HFFc6 (cell line): ENCODE measurements at regions not wholly inside any gene's neighbourhood (a gene's known extent, or its start where the extent isn't known, plus 50 kb on each side); places are given as distances from the start of the nearest gene placed in this dataset.
A peak's percentile ranks its signal among the peaks of the same experiment; 100 is the strongest.
"Not testable (repeated sequence)": the region's sequence is repeated elsewhere in the genome, so short reads cannot be mapped to it uniquely, and the experiment has no call there.

ENCODE experiments used
- DNase-seq: peaks from one replicate; pipeline ENCODE4 v3.0.0-alpha.2; 2018
- H3K27ac Mint-ChIP-seq: 2 replicates; pipeline ENCODE4 v1.8.0; 2020; ENCODE audit warnings: mild to moderate bottlenecking, mixed read lengths
- H3K27me3 Mint-ChIP-seq: 2 replicates; pipeline ENCODE4 v1.8.0; 2021; ENCODE audit warnings: mild to moderate bottlenecking, moderate library complexity, mixed read lengths; ENCODE audit not compliant: insufficient read depth
- H3K36me3 Mint-ChIP-seq: 2 replicates; pipeline ENCODE4 v1.8.0; 2021; ENCODE audit warnings: low read depth, mixed read lengths
- H3K4me1 Mint-ChIP-seq: 2 replicates; pipeline ENCODE4 v1.8.0; 2020; ENCODE audit warnings: low read depth, mixed read lengths
- H3K4me3 Mint-ChIP-seq: 2 replicates; pipeline ENCODE4 v1.8.0; 2020; ENCODE audit warnings: mild to moderate bottlenecking, moderate library complexity, mixed read lengths
- H3K9me3 Mint-ChIP-seq: 2 replicates; pipeline ENCODE4 v1.8.0; 2020; ENCODE audit warnings: mild to moderate bottlenecking, mixed read lengths
- TF ChIP-seq, protein P1 (sequence below): fragments of 200-600 bp; sonication (generic); IDR thresholded peaks from 2 replicates; pipeline ENCODE4 v1.5.0; 2021; ENCODE audit warnings: antibody characterized with exemption, mild to moderate bottlenecking

DNA sequence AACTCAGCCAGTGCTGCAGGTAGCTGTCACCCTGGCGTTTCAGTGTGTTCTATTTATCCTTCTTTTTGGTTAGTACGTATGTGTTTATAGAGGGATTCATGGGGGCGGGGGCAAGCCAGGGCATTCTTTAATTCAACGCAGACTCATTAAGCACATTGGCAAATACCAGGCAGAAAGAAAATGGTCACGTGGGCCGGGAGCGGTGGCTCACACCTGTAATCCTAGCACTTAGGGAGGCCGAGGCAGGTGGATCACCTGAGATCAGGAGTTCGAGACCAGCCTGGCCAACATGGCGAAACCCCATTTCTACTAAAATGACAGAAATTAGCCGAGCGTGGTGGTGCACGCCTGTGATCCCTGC lies 69.1 kb downstream of the HAPSTR1 start:
- peaks cover 4% of the 10 kb centered on the region for H3K27me3 Mint-ChIP-seq
- TF ChIP-seq, protein P1, sequence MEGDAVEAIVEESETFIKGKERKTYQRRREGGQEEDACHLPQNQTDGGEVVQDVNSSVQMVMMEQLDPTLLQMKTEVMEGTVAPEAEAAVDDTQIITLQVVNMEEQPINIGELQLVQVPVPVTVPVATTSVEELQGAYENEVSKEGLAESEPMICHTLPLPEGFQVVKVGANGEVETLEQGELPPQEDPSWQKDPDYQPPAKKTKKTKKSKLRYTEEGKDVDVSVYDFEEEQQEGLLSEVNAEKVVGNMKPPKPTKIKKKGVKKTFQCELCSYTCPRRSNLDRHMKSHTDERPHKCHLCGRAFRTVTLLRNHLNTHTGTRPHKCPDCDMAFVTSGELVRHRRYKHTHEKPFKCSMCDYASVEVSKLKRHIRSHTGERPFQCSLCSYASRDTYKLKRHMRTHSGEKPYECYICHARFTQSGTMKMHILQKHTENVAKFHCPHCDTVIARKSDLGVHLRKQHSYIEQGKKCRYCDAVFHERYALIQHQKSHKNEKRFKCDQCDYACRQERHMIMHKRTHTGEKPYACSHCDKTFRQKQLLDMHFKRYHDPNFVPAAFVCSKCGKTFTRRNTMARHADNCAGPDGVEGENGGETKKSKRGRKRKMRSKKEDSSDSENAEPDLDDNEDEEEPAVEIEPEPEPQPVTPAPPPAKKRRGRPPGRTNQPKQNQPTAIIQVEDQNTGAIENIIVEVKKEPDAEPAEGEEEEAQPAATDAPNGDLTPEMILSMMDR, result no peak
- H3K4me3 Mint-ChIP-seq, result no peak overlapping the region
- H3K36me3 Mint-ChIP-seq, result no peaks in the 10 kb centered on the region
- no peak for DNase-seq
- no peaks in the 10 kb centered on the region for H3K9me3 Mint-ChIP-seq
- H3K4me1 Mint-ChIP-seq, result 0 out of 2 replicates have a peak, but pooled peaks cover 7% of the 10 kb centered on the region
- no peak overlapping the region for H3K27ac Mint-ChIP-seq

DNA sequence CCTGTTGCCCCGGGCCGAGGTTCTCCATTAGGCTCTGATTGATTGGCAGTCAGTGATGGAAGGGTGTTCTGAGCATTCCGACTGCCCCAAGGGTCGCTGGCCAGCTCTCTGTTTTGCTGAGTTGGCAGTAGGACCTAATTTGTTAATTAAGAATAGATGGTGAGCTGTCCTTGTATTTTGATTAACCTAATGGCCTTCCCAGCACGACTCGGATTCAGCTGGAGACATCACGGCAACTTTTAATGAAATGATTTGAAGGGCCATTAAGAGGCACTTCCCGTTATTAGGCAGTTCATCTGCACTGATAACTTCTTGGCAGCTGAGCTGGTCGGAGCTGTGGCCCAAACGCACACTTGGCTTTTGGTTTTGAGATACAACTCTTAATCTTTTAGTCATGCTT lies 74.2 kb downstream of the HAPSTR1 start:
- H3K27ac Mint-ChIP-seq, result no peak overlapping the region
- TF ChIP-seq, protein P1, result no peak
- DNase-seq, result no peak
- H3K9me3 Mint-ChIP-seq, result no peaks in the 10 kb centered on the region
- H3K27me3 Mint-ChIP-seq, result no peaks in the 10 kb centered on the region
- no peak overlapping the region for H3K4me3 Mint-ChIP-seq
- no peaks in the 10 kb centered on the region for H3K36me3 Mint-ChIP-seq
- H3K4me1 Mint-ChIP-seq, result no peaks in the 10 kb centered on the region; the same call in 1 of the 2 replicates

GRCh38 chr16:9166326-9166993 lies 75.0 kb downstream of the HAPSTR1 start:
- not testable (repeated sequence) for H3K36me3 Mint-ChIP-seq, DNase-seq

GRCh38 chr16:9169094-9169493 lies 77.7 kb downstream of the HAPSTR1 start:
- DNase-seq, result no peak
- TF ChIP-seq, protein P1, result no peak
- no peaks in the 10 kb centered on the region; the same call in 1 of the 2 replicates for H3K4me1 Mint-ChIP-seq
- no peaks in the 10 kb centered on the region for H3K36me3 Mint-ChIP-seq
- no peak overlapping the region for H3K4me3 Mint-ChIP-seq
- H3K27me3 Mint-ChIP-seq, result peaks cover 3% of the 10 kb centered on the region; the same call in 1 of the 2 replicates
- H3K9me3 Mint-ChIP-seq, result no peaks in the 10 kb centered on the region
- no peak overlapping the region for H3K27ac Mint-ChIP-seq

More at GRCh38 chr16:9166326-9166993, 75.0 kb downstream of the HAPSTR1 start:
- H3K9me3 Mint-ChIP-seq, H3K27ac Mint-ChIP-seq, H3K27me3 Mint-ChIP-seq, H3K4me3 Mint-ChIP-seq, H3K4me1 Mint-ChIP-seq: not testable (repeated sequence)

GRCh38 chr16:9170470-9170869 lies 79.0 kb downstream of the HAPSTR1 start:
- peak overlapping the region; percentile 83 for H3K4me3 Mint-ChIP-seq
- H3K9me3 Mint-ChIP-seq, result no peaks in the 10 kb centered on the region
- no peaks in the 10 kb centered on the region for H3K36me3 Mint-ChIP-seq
- H3K27me3 Mint-ChIP-seq, result peaks cover 3% of the 10 kb centered on the region; the same call in 1 of the 2 replicates
- no peak for DNase-seq
- no peak overlapping the region for H3K27ac Mint-ChIP-seq
- no peaks in the 10 kb centered on the region; the same call in 1 of the 2 replicates for H3K4me1 Mint-ChIP-seq
- TF ChIP-seq, protein P1, result no peak

- TF ChIP-seq, protein P1, result no peak
- DNase-seq, result no peak
- no peaks in the 10 kb centered on the region for H3K9me3 Mint-ChIP-seq
- H3K27me3 Mint-ChIP-seq, result peaks cover 13% of the 10 kb centered on the region
- H3K36me3 Mint-ChIP-seq, result no peaks in the 10 kb centered on the region
- no peak overlapping the region for H3K4me3 Mint-ChIP-seq
- H3K27ac Mint-ChIP-seq, result no peak overlapping the region
- no peaks in the 10 kb centered on the region for H3K4me1 Mint-ChIP-seq
These were observed 85.3 kb downstream of the HAPSTR1 start for GRCh38 chr16:9176547-9177418.
